IMR-90 (cell line): ENCODE measurements at regions not wholly inside any gene's neighbourhood (a gene's known extent, or its start where the extent isn't known, plus 50 kb on each side); places are given as distances from the start of the nearest gene placed in this dataset.

Source experiments
- ATAC-seq: fragments of 200-7000 bp; cut with Tn5 transposase; 2 replicates; pipeline ENCODE4 v1.9.1; 2020; ENCODE audit warnings: low read depth, mild to moderate bottlenecking, moderate library complexity
- BruUV-seq: library from RNA; stranded (reverse); fragments of 400-500 nt; replicated peaks from 2 replicates; lab custom pipeline; 2021; lab: Mats Ljungman, UMichigan
- CTCF ChIA-PET: fragments of 300-600 bp; formaldehyde crosslinking; extraction: SDS; loops from one replicate; lab custom pipeline; 2021; ENCODE audit warnings: antibody characterized with exemption; lab: Yijun Ruan, JAX
- POLR2A ChIA-PET: fragments of 300-600 bp; sonication (Branson Sonifier 250); formaldehyde crosslinking; loops from one replicate; lab custom pipeline; 2022; ENCODE audit warnings: antibody characterized with exemption; ENCODE audit not compliant: unreplicated experiment; lab: Charles Lee
- DNase-seq: peaks from one replicate; pipeline ENCODE4 v3.0.0; 2013
- H2AFZ ChIP-seq: replicated peaks from 2 replicates; pipeline ENCODE3; 2013; ENCODE audit warnings: low read length, mild to moderate bottlenecking; ENCODE audit not compliant: poor library complexity
- H2AK5ac ChIP-seq: 2 replicates; pipeline ENCODE4 v1.6.1; 2013; ENCODE audit warnings: low read depth, low read length, inconsistent platforms
- H2AK9ac ChIP-seq: replicated peaks from 2 replicates; pipeline ENCODE3; 2013; ENCODE audit warnings: mild to moderate bottlenecking, low read depth, low read length, moderate library complexity; ENCODE audit not compliant: poor library complexity
- H2BK120ac ChIP-seq: 2 replicates; pipeline ENCODE4 v1.6.1; 2013; ENCODE audit warnings: low read depth, low read length, inconsistent platforms
- H2BK15ac ChIP-seq: 3 replicates; pipeline ENCODE4 v1.6.1; 2013; ENCODE audit warnings: low read depth, low read length, inconsistent platforms
- H2BK20ac ChIP-seq: 2 replicates; pipeline ENCODE4 v1.6.1; 2013; ENCODE audit warnings: low read depth, mild to moderate bottlenecking, inconsistent platforms, low read length, moderate library complexity
- H2BK5ac ChIP-seq: 2 replicates; pipeline ENCODE4 v1.6.1; 2013; ENCODE audit warnings: mild to moderate bottlenecking, low read depth, low read length, inconsistent platforms; ENCODE audit not compliant: poor library complexity, severe bottlenecking
- H3K14ac ChIP-seq: replicated peaks from 2 replicates; pipeline ENCODE4 v1.6.1; 2013; ENCODE audit warnings: low read depth, low read length, inconsistent platforms
- H3K18ac ChIP-seq: 2 replicates; pipeline ENCODE4 v1.6.1; 2013; ENCODE audit warnings: low read depth, low read length, control low read depth
- H3K23ac ChIP-seq: 2 replicates; pipeline ENCODE4 v1.6.1; 2013; ENCODE audit warnings: low read depth, low read length, inconsistent platforms
- H3K27ac ChIP-seq: 2 replicates; pipeline ENCODE4 v1.5.1; 2013; ENCODE audit warnings: mild to moderate bottlenecking, control low read depth, low read length; ENCODE audit not compliant: insufficient read depth
- H3K27me3 ChIP-seq: 2 replicates; pipeline ENCODE4 v1.6.1; 2013; ENCODE audit warnings: low read length; ENCODE audit not compliant: control insufficient read depth, insufficient read depth
- H3K36me3 ChIP-seq: 2 replicates; pipeline ENCODE4 v1.6.1; 2013; ENCODE audit warnings: low read length, mixed read lengths; ENCODE audit not compliant: control insufficient read depth, insufficient read depth
- H3K4ac ChIP-seq: 2 replicates; pipeline ENCODE4 v1.6.1; 2013; ENCODE audit warnings: low read depth, low read length, inconsistent platforms
- H3K4me1 ChIP-seq: 2 replicates; pipeline ENCODE4 v1.6.1; 2013; ENCODE audit warnings: low read length, mixed read lengths; ENCODE audit not compliant: control insufficient read depth, insufficient read depth
- H3K4me2 ChIP-seq: 2 replicates; pipeline ENCODE4 v1.6.1; 2013; ENCODE audit warnings: low read depth, mild to moderate bottlenecking, control low read depth, low read length, moderate library complexity
- H3K4me3 ChIP-seq: 2 replicates; pipeline ENCODE4 v1.5.1; 2013; ENCODE audit warnings: low read depth, mild to moderate bottlenecking, control low read depth, low read length, moderate library complexity; ENCODE audit not compliant: insufficient read depth
- H3K56ac ChIP-seq: 2 replicates; pipeline ENCODE4 v1.6.1; 2013; ENCODE audit warnings: low read length, inconsistent platforms; ENCODE audit not compliant: insufficient read depth; ENCODE audit errors: extremely low read depth
- H3K79me1 ChIP-seq, 2 experiments: 2 replicates each; pipeline ENCODE4 v1.6.1; 2013; ENCODE audit warnings: low read length in 2 of 2, inconsistent platforms in 1 of 2, low read depth in 1 of 2
- H3K9ac ChIP-seq: 2 replicates; pipeline ENCODE4 v1.6.1; 2013; ENCODE audit warnings: low read depth, low read length, control low read depth
- H3K9me1 ChIP-seq: 2 replicates; pipeline ENCODE4 v1.6.1; 2013; ENCODE audit warnings: low read length, inconsistent platforms; ENCODE audit not compliant: insufficient read depth
- H3K9me3 ChIP-seq: 2 replicates; pipeline ENCODE4 v1.6.1; 2013; ENCODE audit warnings: low read length; ENCODE audit not compliant: control insufficient read depth, insufficient read depth
- H4K20me1 ChIP-seq: 2 replicates; pipeline ENCODE4 v1.6.1; 2013; ENCODE audit warnings: low read length, inconsistent platforms; ENCODE audit not compliant: insufficient read depth
- H4K5ac ChIP-seq: 2 replicates; pipeline ENCODE4 v1.6.1; 2013; ENCODE audit warnings: mild to moderate bottlenecking, low read depth, low read length, control low read depth
- H4K8ac ChIP-seq, 2 experiments: 2 replicates each; pipeline ENCODE4 v1.6.1; 2013; ENCODE audit warnings: low read depth in 2 of 2, low read length in 2 of 2, control low read depth in 1 of 2, inconsistent platforms in 1 of 2
- H4K91ac ChIP-seq: 2 replicates; pipeline ENCODE4 v1.6.1; 2013; ENCODE audit warnings: low read depth, low read length, inconsistent platforms; ENCODE audit not compliant: insufficient read depth
- BHLHE40 ChIP-seq: fragments of 150-350 bp; IDR thresholded peaks from 2 replicates; pipeline ENCODE4 v1.6.1; 2016; ENCODE audit warnings: mild to moderate bottlenecking, low read depth, low read length
- CHD1 ChIP-seq: IDR thresholded peaks from 2 replicates; pipeline ENCODE4 v1.6.1; 2012; ENCODE audit warnings: low read depth, low read length, improper control_type of control experiment
- MAFK ChIP-seq: IDR thresholded peaks from 2 replicates; pipeline ENCODE4 v1.6.1; 2012; ENCODE audit warnings: low read depth, low read length, improper control_type of control experiment
- MAZ ChIP-seq: IDR thresholded peaks from 2 replicates; pipeline ENCODE4 v1.6.1; 2012; ENCODE audit warnings: low read depth, mild to moderate bottlenecking, low read length, improper control_type of control experiment, moderate library complexity, borderline replicate concordance
- MXI1 ChIP-seq: IDR thresholded peaks from 2 replicates; pipeline ENCODE4 v1.6.1; 2012; ENCODE audit warnings: low read depth, mild to moderate bottlenecking, low read length, moderate library complexity, borderline replicate concordance
- NFE2L2 ChIP-seq: fragments of 150-350 bp; IDR thresholded peaks from 2 replicates; pipeline ENCODE4 v1.6.1; 2016; ENCODE audit warnings: low read depth, mild to moderate bottlenecking, low read length
- POLR2A ChIP-seq: IDR thresholded peaks from 2 replicates; pipeline ENCODE4 v1.6.1; 2012; ENCODE audit warnings: mild to moderate bottlenecking, low read depth, low read length
- RAD21 ChIP-seq: IDR thresholded peaks from 2 replicates; pipeline ENCODE4 v1.6.1; 2012; ENCODE audit warnings: low read length, improper control_type of control experiment
- RFX5 ChIP-seq: IDR thresholded peaks from 2 replicates; pipeline ENCODE4 v1.8.0; 2012; ENCODE audit warnings: low read depth, mild to moderate bottlenecking, low read length, moderate library complexity
- USF2 ChIP-seq: fragments of 150-350 bp; IDR thresholded peaks from 2 replicates; pipeline ENCODE4 v1.6.1; 2017; ENCODE audit warnings: mild to moderate bottlenecking, antibody characterized with exemption, low read length, low read depth
- WGBS, 2 experiments: methylation state at CpG; one replicate each; pipeline versions ENCODE4 v1.1.5 to v1.1.7; 2013; ENCODE audit warnings: missing lambda C conversion rate in 2 of 2; ENCODE audit not compliant: insufficient read length in 1 of 2; ENCODE audit errors: extremely low coverage in 2 of 2; 5-methylcytosine and 5-hydroxymethylcytosine counted together
- dilution Hi-C: fragments of 300-500 bp; cut with HindIII; formaldehyde crosslinking; loops from one replicate; pipeline ENCODE4 v1.14.3; 2018; ENCODE audit warnings: low sequenced_read_pairs; ENCODE audit not compliant: unreplicated experiment
- in situ Hi-C: fragments of 300-500 bp; cut with MboI; formaldehyde crosslinking; loops from 3 replicates; pipeline ENCODE4 v1.14.3; 2019; ENCODE audit warnings: low sequenced_read_pairs, inconsistent platforms, mixed read lengths
- intact Hi-C: fragments of 100-400 bp; cut with micrococcal nuclease; formaldehyde crosslinking; loops from 2 replicates; pipeline ENCODE4 v1.10.0; 2022
- TF ChIP-seq, protein P1 (sequence below): conservative IDR thresholded peaks from 2 replicates; pipeline ENCODE4 v1.5.1; 2012; ENCODE audit warnings: mild to moderate bottlenecking, low read depth, low read length, improper control_type of control experiment

DNA sequence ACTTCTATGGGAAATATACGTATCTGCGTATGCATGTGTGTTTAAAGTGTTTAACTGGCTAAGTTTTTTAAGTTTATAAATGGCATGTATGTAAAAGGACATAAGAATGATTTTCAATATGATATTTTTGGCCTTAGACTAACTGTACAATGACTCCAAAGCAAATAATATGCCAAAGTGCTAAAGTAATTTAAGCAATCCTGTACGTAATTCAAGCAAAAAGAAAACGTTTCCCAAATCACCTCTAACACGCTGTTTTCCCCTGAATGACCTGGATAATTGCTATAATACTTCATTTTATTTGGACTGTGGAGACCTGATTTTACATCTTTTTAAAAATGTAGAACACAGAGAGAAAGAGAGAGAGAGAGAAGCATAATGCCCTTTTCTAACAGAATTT, 183.0 kb upstream of the HAND2 start:
- no peaks in the 10 kb centered on the region for H3K9me1 ChIP-seq
- no CpG with 5 or more reads among the region's 5 CpGs for WGBS, 2 experiments
- no peak overlapping the region for H3K23ac ChIP-seq
- H3K27me3 ChIP-seq, result no peaks in the 10 kb centered on the region
- H3K56ac ChIP-seq, result no peak overlapping the region
- BruUV-seq, result no TSS peak
- no peak overlapping the region for H3K18ac ChIP-seq
- no peak overlapping the region for H2BK15ac ChIP-seq
- no peak overlapping the region for H3K14ac ChIP-seq
- no peak overlapping the region for H4K8ac ChIP-seq
- intact Hi-C loops, result no loop called here
- POLR2A ChIA-PET, result no interaction called here
- in situ Hi-C loops, result no loop called here
- no peak for TF ChIP-seq RAD21
- TF ChIP-seq POLR2A, result no peak
- TF ChIP-seq RFX5, result no peak
- no peak for TF ChIP-seq USF2
- no peak for TF ChIP-seq MAZ
- TF ChIP-seq, protein P1, sequence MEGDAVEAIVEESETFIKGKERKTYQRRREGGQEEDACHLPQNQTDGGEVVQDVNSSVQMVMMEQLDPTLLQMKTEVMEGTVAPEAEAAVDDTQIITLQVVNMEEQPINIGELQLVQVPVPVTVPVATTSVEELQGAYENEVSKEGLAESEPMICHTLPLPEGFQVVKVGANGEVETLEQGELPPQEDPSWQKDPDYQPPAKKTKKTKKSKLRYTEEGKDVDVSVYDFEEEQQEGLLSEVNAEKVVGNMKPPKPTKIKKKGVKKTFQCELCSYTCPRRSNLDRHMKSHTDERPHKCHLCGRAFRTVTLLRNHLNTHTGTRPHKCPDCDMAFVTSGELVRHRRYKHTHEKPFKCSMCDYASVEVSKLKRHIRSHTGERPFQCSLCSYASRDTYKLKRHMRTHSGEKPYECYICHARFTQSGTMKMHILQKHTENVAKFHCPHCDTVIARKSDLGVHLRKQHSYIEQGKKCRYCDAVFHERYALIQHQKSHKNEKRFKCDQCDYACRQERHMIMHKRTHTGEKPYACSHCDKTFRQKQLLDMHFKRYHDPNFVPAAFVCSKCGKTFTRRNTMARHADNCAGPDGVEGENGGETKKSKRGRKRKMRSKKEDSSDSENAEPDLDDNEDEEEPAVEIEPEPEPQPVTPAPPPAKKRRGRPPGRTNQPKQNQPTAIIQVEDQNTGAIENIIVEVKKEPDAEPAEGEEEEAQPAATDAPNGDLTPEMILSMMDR, result no peak
- no peak for TF ChIP-seq MXI1
- no peak for TF ChIP-seq MAFK
- no peak for TF ChIP-seq BHLHE40
- TF ChIP-seq CHD1, result no peak
- no peak for TF ChIP-seq NFE2L2
- H2AK9ac ChIP-seq, result no peak overlapping the region
- no peaks in the 10 kb centered on the region for H3K4me1 ChIP-seq
- no peak overlapping the region for H2BK20ac ChIP-seq
- ATAC-seq (no peak), DNase-seq (no peak)
- no peak overlapping the region for H2AFZ ChIP-seq
- H3K4me3 ChIP-seq, result no peak overlapping the region
- H3K9me3 ChIP-seq, result peaks cover 2% of the 10 kb centered on the region; the same call in 1 of the 2 replicates
- H4K91ac ChIP-seq, result no peak overlapping the region
- dilution Hi-C loops, result no loop called here
- CTCF ChIA-PET, result interaction anchor here (1.0 kb wide), 1 partner anchor 10 kb away, joined by 3 read pairs; no protein-coding TSS in a partner anchor
- no peak overlapping the region for H3K9ac ChIP-seq
- no peak overlapping the region for H2BK120ac ChIP-seq
- no peak overlapping the region for H2AK5ac ChIP-seq
- H3K36me3 ChIP-seq, result no peaks in the 10 kb centered on the region
- H3K4ac ChIP-seq, result no peak overlapping the region
- no peaks in the 10 kb centered on the region for H3K79me1 ChIP-seq
- H3K27ac ChIP-seq, result no peak overlapping the region
- H3K4me2 ChIP-seq, result no peak overlapping the region
- no peak overlapping the region for H4K5ac ChIP-seq
- H4K20me1 ChIP-seq, result no peaks in the 10 kb centered on the region
- no peak overlapping the region for H2BK5ac ChIP-seq
